Liver (tissue), 8 donors: ENCODE measurements at regions not wholly inside any gene's neighbourhood (a gene's known extent, or its start where the extent isn't known, plus 50 kb on each side); places are given as distances from the start of the nearest gene placed in this dataset.

ENCODE experiments used
- DNase-seq: peaks from one replicate; pipeline ENCODE4 v3.0.0-alpha.2; 2017; ENCODE audit warnings: low spot score
- H3K27ac ChIP-seq, 2 donors: one replicate each; pipeline ENCODE4 v1.7.0; 2013; ENCODE audit warnings: inconsistent platforms in 2 of 2, low read length in 2 of 2, control low read depth in 1 of 2, low read depth in 1 of 2, mild to moderate bottlenecking in 1 of 2
- H3K27me3 ChIP-seq, 4 donors: one replicate each; pipeline versions ENCODE4 v1.6.1 to v1.7.0; 2013; ENCODE audit warnings: low read length in 3 of 4, inconsistent platforms in 1 of 4, mild to moderate bottlenecking in 1 of 4, moderate library complexity in 1 of 4; ENCODE audit not compliant: control insufficient read depth in 4 of 4, insufficient read depth in 4 of 4
- H3K36me3 ChIP-seq, 4 donors: one replicate each; pipeline versions ENCODE4 v1.6.1 to v1.7.0; 2013; ENCODE audit warnings: low read length in 3 of 4, mild to moderate bottlenecking in 3 of 4, low read depth in 1 of 4, moderate library complexity in 1 of 4; ENCODE audit not compliant: control insufficient read depth in 4 of 4, insufficient read depth in 3 of 4
- H3K4me1 ChIP-seq, 4 donors: one replicate each; pipeline versions ENCODE4 v1.6.1 to v1.7.0; 2013; ENCODE audit warnings: low read length in 3 of 4, mild to moderate bottlenecking in 3 of 4, moderate library complexity in 1 of 4; ENCODE audit not compliant: control insufficient read depth in 4 of 4, insufficient read depth in 4 of 4
- H3K4me3 ChIP-seq, 3 donors: one replicate each; pipeline versions ENCODE4 v1.6.1 to v1.7.0; 2013; ENCODE audit warnings: low read length in 3 of 3, control low read depth in 1 of 3, low read depth in 1 of 3, mild to moderate bottlenecking in 1 of 3
- H3K9ac ChIP-seq, 2 donors: one replicate each; pipeline ENCODE4 v1.7.0; 2013; ENCODE audit warnings: low read length in 2 of 2, mild to moderate bottlenecking in 2 of 2, moderate library complexity in 2 of 2, control low read depth in 1 of 2, low read depth in 1 of 2
- H3K9me3 ChIP-seq, 4 donors: one replicate each; pipeline versions ENCODE4 v1.6.1 to v1.7.0; 2013; ENCODE audit warnings: low read length in 3 of 4; ENCODE audit not compliant: control insufficient read depth in 4 of 4
- CTCF ChIP-seq: fragments of 150-350 bp; IDR thresholded peaks from 2 replicates; pipeline ENCODE4 v1.5.1; 2017; ENCODE audit warnings: improper control_type of control experiment, low read depth, low read length; ENCODE audit not compliant: missing input control
- EGR1 ChIP-seq, 2 donors: IDR thresholded peaks; 2 replicates each; pipeline ENCODE4 v1.6.1; 2016 to 2018; ENCODE audit warnings: antibody characterized with exemption in 2 of 2, low read depth in 2 of 2
- FOXA1 ChIP-seq: IDR thresholded peaks from 2 replicates; pipeline ENCODE4 v1.6.1; 2016; ENCODE audit warnings: antibody characterized with exemption
- FOXA2 ChIP-seq: IDR thresholded peaks from 2 replicates; pipeline ENCODE4 v1.6.1; 2016; ENCODE audit warnings: antibody characterized with exemption
- GABPA ChIP-seq, 2 donors: IDR thresholded peaks in 1 of 2; conservative IDR thresholded peaks in 1 of 2; 2 replicates each; pipeline ENCODE4 v1.6.1; 2016; ENCODE audit warnings: antibody characterized with exemption in 2 of 2, mild to moderate bottlenecking in 1 of 2, moderate library complexity in 1 of 2
- HNF4A ChIP-seq, 2 donors: conservative IDR thresholded peaks; 2 replicates each; pipeline ENCODE4 v1.6.1; 2016; ENCODE audit warnings: antibody characterized with exemption in 2 of 2, mild to moderate bottlenecking in 2 of 2
- JUND ChIP-seq, 2 donors: IDR thresholded peaks; 2 replicates each; pipeline ENCODE4 v1.6.1; 2016; ENCODE audit warnings: antibody characterized with exemption in 2 of 2
- RAD21 ChIP-seq, 2 donors: IDR thresholded peaks; 2 replicates each; pipeline ENCODE4 v1.6.1; 2016; ENCODE audit warnings: antibody characterized with exemption in 2 of 2, mild to moderate bottlenecking in 2 of 2
- REST ChIP-seq: IDR thresholded peaks from 2 replicates; pipeline ENCODE4 v1.6.1; 2016; ENCODE audit warnings: antibody characterized with exemption, mild to moderate bottlenecking
- SP1 ChIP-seq: IDR thresholded peaks from 2 replicates; pipeline ENCODE4 v1.6.1; 2018; ENCODE audit warnings: antibody characterized with exemption, mild to moderate bottlenecking
- TAF1 ChIP-seq: conservative IDR thresholded peaks from 2 replicates; pipeline ENCODE4 v1.6.1; 2016; ENCODE audit warnings: antibody characterized with exemption, mild to moderate bottlenecking
- YY1 ChIP-seq: IDR thresholded peaks from 2 replicates; pipeline ENCODE4 v1.6.1; 2016; ENCODE audit warnings: antibody characterized with exemption, mild to moderate bottlenecking
- ZBTB33 ChIP-seq: IDR thresholded peaks from 2 replicates; pipeline ENCODE4 v1.6.1; 2016; ENCODE audit warnings: antibody characterized with exemption
- WGBS: extraction: QIAGEN DNeasy Blood & Tissue Kit; methylation state at CpG from one replicate; pipeline ENCODE4 v1.1.7; 2013; 5-methylcytosine and 5-hydroxymethylcytosine counted together
- TF ChIP-seq, protein P1 (sequence below): IDR thresholded peaks from 2 replicates; pipeline ENCODE4 v1.6.1; 2016; ENCODE audit warnings: antibody characterized with exemption
- TF ChIP-seq, protein P2 (sequence below): IDR thresholded peaks from 2 replicates; pipeline ENCODE4 v1.6.1; 2016; ENCODE audit warnings: antibody characterized with exemption
- donor health status: healthy.
- donor health status: healthy.
- donor health status: healthy.
- donor health status: healthy.
- donor health status: healthy.

DNA sequence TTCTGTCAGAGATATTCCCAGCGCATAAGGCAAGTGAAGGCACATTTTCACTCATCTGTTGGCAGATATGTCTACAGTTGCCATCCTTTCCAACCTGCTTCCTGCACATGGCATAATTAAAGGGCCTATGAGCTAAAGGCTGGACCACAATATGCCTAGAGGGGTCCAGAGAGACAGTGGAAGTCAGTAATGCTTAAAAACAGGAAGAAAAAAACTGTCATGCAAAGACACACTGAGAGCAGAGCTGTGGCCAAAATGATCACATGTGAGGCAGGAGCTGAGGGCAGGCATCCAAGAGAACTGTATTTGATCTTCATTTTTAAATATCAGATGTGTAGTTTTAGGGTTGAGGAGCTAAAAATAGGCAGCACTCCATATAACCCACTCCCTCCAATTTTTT, 125.0 kb upstream of the BACH2 start:
- no peaks in the 10 kb centered on the region for H3K9me3 ChIP-seq
- H3K9ac ChIP-seq, result no peak overlapping the region
- H3K4me3 ChIP-seq, result no peak overlapping the region
- no peak for TF ChIP-seq ZBTB33
- no peak for TF ChIP-seq FOXA2
- no peak for TF ChIP-seq REST
- DNase-seq, result no peak
- no peaks in the 10 kb centered on the region for H3K4me1 ChIP-seq
- H3K36me3 ChIP-seq, result no peaks in the 10 kb centered on the region
- H3K27ac ChIP-seq, result no peak overlapping the region
- WGBS, result 90% methylated on average over 1 of the region's 1 CpG
- H3K27me3 ChIP-seq, result no peaks in the 10 kb centered on the region

GRCh38 chr6:90420500-90420899, 123.9 kb upstream of the BACH2 start:
- H3K9ac ChIP-seq, result no peak overlapping the region
- H3K27me3 ChIP-seq, result no peaks in the 10 kb centered on the region
- no peak overlapping the region for H3K4me3 ChIP-seq
- no peaks in the 10 kb centered on the region for H3K9me3 ChIP-seq
- no peak for TF ChIP-seq EGR1 (IDR thresholded peaks at IDR 0.05; ENCODE audit: low read depth in 2 of 2)
- TF ChIP-seq JUND (IDR thresholded peaks at IDR 0.05), result no peak
- TF ChIP-seq, protein P1, sequence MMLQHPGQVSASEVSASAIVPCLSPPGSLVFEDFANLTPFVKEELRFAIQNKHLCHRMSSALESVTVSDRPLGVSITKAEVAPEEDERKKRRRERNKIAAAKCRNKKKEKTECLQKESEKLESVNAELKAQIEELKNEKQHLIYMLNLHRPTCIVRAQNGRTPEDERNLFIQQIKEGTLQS, result no peak
- TF ChIP-seq FOXA1, result no peak
- no peak for TF ChIP-seq HNF4A (conservative IDR thresholded peaks at IDR 0.05)
- no peak for TF ChIP-seq RAD21 (IDR thresholded peaks at IDR 0.05)
- TF ChIP-seq, protein P2, sequence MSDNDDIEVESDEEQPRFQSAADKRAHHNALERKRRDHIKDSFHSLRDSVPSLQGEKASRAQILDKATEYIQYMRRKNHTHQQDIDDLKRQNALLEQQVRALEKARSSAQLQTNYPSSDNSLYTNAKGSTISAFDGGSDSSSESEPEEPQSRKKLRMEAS, result no peak
- no peak for TF ChIP-seq YY1
- 86% methylated on average over 6 of the region's 6 CpGs for WGBS
- H3K36me3 ChIP-seq, result no peaks in the 10 kb centered on the region
- no peak for DNase-seq
- no peaks in the 10 kb centered on the region for H3K4me1 ChIP-seq
- no peak overlapping the region for H3K27ac ChIP-seq

DNA sequence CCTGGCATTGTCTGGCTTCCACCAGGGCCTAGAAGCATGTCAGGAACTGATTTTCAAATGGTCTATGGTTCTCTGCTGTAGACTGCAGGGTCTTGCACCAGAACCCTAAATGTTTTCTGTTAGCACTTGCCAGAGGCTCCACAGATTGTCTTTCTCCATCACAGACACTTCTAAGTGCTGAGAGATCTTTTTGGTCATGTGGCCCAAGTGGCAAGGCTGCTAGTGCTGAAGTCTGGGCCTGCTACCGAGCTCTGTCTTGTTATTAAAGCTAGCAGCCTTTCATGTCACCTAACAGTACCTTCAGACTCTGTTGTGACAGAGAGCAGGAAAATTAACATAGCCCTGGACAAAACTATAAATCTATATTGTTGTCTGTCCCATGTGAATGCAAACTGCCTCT, 120.7 kb upstream of the BACH2 start:
- H3K9ac ChIP-seq, result no peak overlapping the region
- 84% methylated on average over 1 of the region's 1 CpG for WGBS
- no peaks in the 10 kb centered on the region for H3K27me3 ChIP-seq
- DNase-seq, result no peak
- no peak for TF ChIP-seq JUND (IDR thresholded peaks at IDR 0.05)
- no peak for TF ChIP-seq SP1
- no peak for TF ChIP-seq TAF1
- no peak for TF ChIP-seq EGR1 (IDR thresholded peaks at IDR 0.05; ENCODE audit: low read depth in 2 of 2)
- no peak for TF ChIP-seq HNF4A (conservative IDR thresholded peaks at IDR 0.05)
- TF ChIP-seq GABPA (IDR thresholded peaks at IDR 0.05 in 1 of 2, conservative IDR thresholded peaks at IDR 0.05 in 1 of 2), result no peak
- no peak for TF ChIP-seq CTCF
- TF ChIP-seq YY1, result no peak
- no peak for TF ChIP-seq FOXA2
- TF ChIP-seq RAD21 (IDR thresholded peaks at IDR 0.05), result no peak
- TF ChIP-seq, protein P2, result no peak
- TF ChIP-seq, protein P1, result no peak
- H3K4me3 ChIP-seq, result no peak overlapping the region
- no peaks in the 10 kb centered on the region for H3K4me1 ChIP-seq
- no peak overlapping the region for H3K27ac ChIP-seq
- no peaks in the 10 kb centered on the region for H3K9me3 ChIP-seq
- no peaks in the 10 kb centered on the region for H3K36me3 ChIP-seq
